ENCODE measurements at regions not wholly inside any gene's neighbourhood (a gene's known extent, or its start where the extent isn't known, plus 50 kb on each side); places are given as distances from the start of the nearest gene placed in this dataset.

GRCh38 chr4:148653681-148654080 lies 211.5 kb upstream of the NR3C2 start:
- Histone ChIP-seq H3K4me1 (ENCODE audit: control insufficient read depth in 1 of 2, insufficient read depth in 2 of 2, low read depth in 1 of 2, low read length in 1 of 2) (no peaks in the 10 kb centered on the region), H3K4me2 (no peak overlapping the region), H3K4me3 (ENCODE audit: low read depth in 2 of 2, low read length in 1 of 2) (no peak overlapping the region), H3K9ac (no peak overlapping the region), H3K79me2 (ENCODE audit: insufficient read depth) (no peaks in the 10 kb centered on the region), H3K36me3 (replicated peaks in 1 of 2; ENCODE audit: control insufficient read depth in 1 of 2, insufficient read depth in 2 of 2, low read length in 1 of 2) (no peaks in the 10 kb centered on the region), H3K27me3 (ENCODE audit: insufficient read depth) (no peaks in the 10 kb centered on the region), H3F3A (replicated peaks; ENCODE audit: insufficient read depth) (no peaks in the 10 kb centered on the region), H2AFZ (ENCODE audit: low read depth) (no peak overlapping the region), H4K20me1 (ENCODE audit: insufficient read depth) (no peaks in the 10 kb centered on the region), H3K27ac (ENCODE audit: low read depth in 2 of 2, low read length in 1 of 2) (no peak overlapping the region), H3K9me3 (no peaks in the 10 kb centered on the region), H3K9me2 (no peaks in the 10 kb centered on the region)
- CTCF ChIA-PET = no interaction called here
- POLR2A ChIA-PET = no interaction called here
- 21% methylated on average over 4 of the region's 4 CpGs for WGBS (ENCODE audit: low lambda C conversion rate)
- no peak for DNase-seq
- TF ChIP-seq TCF12 (IDR thresholded peaks at IDR 0.05) = no peak
- TF ChIP-seq MEF2A (IDR thresholded peaks at IDR 0.05; ENCODE audit: borderline replicate concordance, low read depth) = no peak
- TF ChIP-seq MXI1 (IDR thresholded peaks at IDR 0.05; ENCODE audit: low read depth, low read length) = no peak
- no peak for TF ChIP-seq TAF1 (IDR thresholded peaks at IDR 0.05; ENCODE audit: borderline replicate concordance, low read depth, low read length)
- no peak for TF ChIP-seq USF1 (IDR thresholded peaks at IDR 0.05; ENCODE audit: borderline replicate concordance, low read depth)
- no peak for TF ChIP-seq POLR2AphosphoS5 (IDR thresholded peaks at IDR 0.05; ENCODE audit: low read depth, low read length)

GRCh38 chr4:148651991-148652390 lies 209.8 kb upstream of the NR3C2 start:
- CTCF ChIA-PET = no interaction called here
- Histone ChIP-seq H3K4me3 (ENCODE audit: low read depth in 2 of 2, low read length in 1 of 2) (no peak overlapping the region), H3F3A (replicated peaks; ENCODE audit: insufficient read depth) (no peaks in the 10 kb centered on the region), H3K9ac (no peak overlapping the region), H3K9me3 (no peaks in the 10 kb centered on the region), H2AFZ (ENCODE audit: low read depth) (no peak overlapping the region), H3K4me2 (no peak overlapping the region), H3K79me2 (ENCODE audit: insufficient read depth) (no peaks in the 10 kb centered on the region), H3K27ac (ENCODE audit: low read depth in 2 of 2, low read length in 1 of 2) (no peak overlapping the region), H3K36me3 (replicated peaks in 1 of 2; ENCODE audit: control insufficient read depth in 1 of 2, insufficient read depth in 2 of 2, low read length in 1 of 2) (no peaks in the 10 kb centered on the region), H3K9me2 (no peaks in the 10 kb centered on the region), H3K27me3 (ENCODE audit: insufficient read depth) (no peaks in the 10 kb centered on the region), H4K20me1 (ENCODE audit: insufficient read depth) (no peaks in the 10 kb centered on the region), H3K4me1 (ENCODE audit: control insufficient read depth in 1 of 2, insufficient read depth in 2 of 2, low read depth in 1 of 2, low read length in 1 of 2) (no peaks in the 10 kb centered on the region)
- no peak for TF ChIP-seq POLR2AphosphoS5 (IDR thresholded peaks at IDR 0.05; ENCODE audit: low read depth, low read length)
- no peak for TF ChIP-seq IRF3 (IDR thresholded peaks at IDR 0.05; ENCODE audit: low read depth, low read length)
- TF ChIP-seq ELF1 (IDR thresholded peaks at IDR 0.05) = no peak
- no peak for TF ChIP-seq GATA2 (CRISPR knock-in tag; IDR thresholded peaks at IDR 0.05)
- no peak for TF ChIP-seq TEAD4 (IDR thresholded peaks at IDR 0.05; ENCODE audit: borderline replicate concordance, insufficient read depth)
- TF ChIP-seq NFIC (IDR thresholded peaks at IDR 0.05; ENCODE audit: borderline replicate concordance) = no peak
- TF ChIP-seq EZH2phosphoT487 (IDR thresholded peaks at IDR 0.05; ENCODE audit: borderline replicate concordance, low read depth) = no peak
- TF ChIP-seq YY1 (IDR thresholded peaks at IDR 0.05; ENCODE audit: low read depth) = no peak
- TF ChIP-seq MXI1 (IDR thresholded peaks at IDR 0.05; ENCODE audit: low read depth, low read length) = no peak
- no peak for TF ChIP-seq FOXM1 (IDR thresholded peaks at IDR 0.05; ENCODE audit: low read depth)
- no peak for TF ChIP-seq TAF1 (IDR thresholded peaks at IDR 0.05; ENCODE audit: borderline replicate concordance, low read depth, low read length)
- no peak for TF ChIP-seq FOXJ3 (CRISPR knock-in tag; IDR thresholded peaks at IDR 0.05)
- no peak for TF ChIP-seq CTCF (IDR thresholded peaks at IDR 0.05)
- TF ChIP-seq RCOR1 (IDR thresholded peaks at IDR 0.05; ENCODE audit: low read length) = no peak
- no peak for TF ChIP-seq ZBTB33 (IDR thresholded peaks at IDR 0.05; ENCODE audit: borderline replicate concordance, low read depth)
- no peak for TF ChIP-seq RFX5 (IDR thresholded peaks at IDR 0.05; ENCODE audit: low read length)
- no peak for TF ChIP-seq SMC3 (IDR thresholded peaks at IDR 0.05; ENCODE audit: low read depth, low read length)
- TF ChIP-seq PBX3 (IDR thresholded peaks at IDR 0.05) = no peak
- TF ChIP-seq MEF2A (IDR thresholded peaks at IDR 0.05; ENCODE audit: borderline replicate concordance, low read depth) = no peak
- no peak for TF ChIP-seq CHD2 (IDR thresholded peaks at IDR 0.05; ENCODE audit: low read length, partially characterized antibody)
- POLR2A ChIA-PET = no interaction called here
- no peak for DNase-seq
- 0% methylated on average over 2 of the region's 2 CpGs for WGBS (ENCODE audit: low lambda C conversion rate)

Measured in SK-N-SH (cell line).